Uterus (tissue), 2 donors: ENCODE measurements at regions not wholly inside any gene's neighbourhood (a gene's known extent, or its start where the extent isn't known, plus 50 kb on each side); places are given as distances from the start of the nearest gene placed in this dataset.

ENCODE experiments used
- POLR2A ChIP-seq, 2 donors: fragments of 450-650 bp; IDR thresholded peaks; one replicate each; pipeline ENCODE4 v1.6.1; 2016; ENCODE audit warnings: antibody characterized with exemption in 2 of 2, mild to moderate bottlenecking in 1 of 2, moderate library complexity in 1 of 2
- TF ChIP-seq, protein P1 (sequence below), 4 experiments: fragments of 200-600 bp in 2 of 4; fragments of 450-650 bp in 2 of 4; sonication (generic) in 2 of 4; IDR thresholded peaks; one replicate each; pipeline ENCODE4 v1.5.1; 2016 to 2019; ENCODE audit warnings: antibody characterized with exemption in 4 of 4, mild to moderate bottlenecking in 2 of 4, moderate library complexity in 1 of 4

DNA sequence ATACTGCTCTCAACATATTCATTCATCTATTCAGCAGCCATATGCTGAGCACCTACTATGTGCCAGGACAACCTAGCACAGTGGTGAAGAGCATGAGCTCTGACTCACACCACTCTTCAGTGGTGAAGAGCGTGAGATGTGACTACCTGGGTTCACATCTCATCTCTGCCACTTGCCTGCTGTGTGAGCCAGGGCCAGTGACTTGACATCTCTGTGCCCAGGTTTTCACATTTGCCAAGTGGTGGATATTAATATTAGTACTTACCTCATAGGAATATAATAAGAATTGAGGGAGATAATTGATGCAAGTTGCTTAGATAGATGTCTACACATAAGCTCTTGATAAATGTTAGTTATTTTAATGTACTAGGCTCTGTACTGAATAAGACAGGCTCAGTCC lies 488.9 kb downstream of the PTPRU start:
- TF ChIP-seq, protein P1, sequence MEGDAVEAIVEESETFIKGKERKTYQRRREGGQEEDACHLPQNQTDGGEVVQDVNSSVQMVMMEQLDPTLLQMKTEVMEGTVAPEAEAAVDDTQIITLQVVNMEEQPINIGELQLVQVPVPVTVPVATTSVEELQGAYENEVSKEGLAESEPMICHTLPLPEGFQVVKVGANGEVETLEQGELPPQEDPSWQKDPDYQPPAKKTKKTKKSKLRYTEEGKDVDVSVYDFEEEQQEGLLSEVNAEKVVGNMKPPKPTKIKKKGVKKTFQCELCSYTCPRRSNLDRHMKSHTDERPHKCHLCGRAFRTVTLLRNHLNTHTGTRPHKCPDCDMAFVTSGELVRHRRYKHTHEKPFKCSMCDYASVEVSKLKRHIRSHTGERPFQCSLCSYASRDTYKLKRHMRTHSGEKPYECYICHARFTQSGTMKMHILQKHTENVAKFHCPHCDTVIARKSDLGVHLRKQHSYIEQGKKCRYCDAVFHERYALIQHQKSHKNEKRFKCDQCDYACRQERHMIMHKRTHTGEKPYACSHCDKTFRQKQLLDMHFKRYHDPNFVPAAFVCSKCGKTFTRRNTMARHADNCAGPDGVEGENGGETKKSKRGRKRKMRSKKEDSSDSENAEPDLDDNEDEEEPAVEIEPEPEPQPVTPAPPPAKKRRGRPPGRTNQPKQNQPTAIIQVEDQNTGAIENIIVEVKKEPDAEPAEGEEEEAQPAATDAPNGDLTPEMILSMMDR (IDR thresholded peaks at IDR 0.05) = no peak
- no peak for TF ChIP-seq POLR2A (IDR thresholded peaks at IDR 0.05)
